ENCODE measurements at regions not wholly inside any gene's neighbourhood (a gene's known extent, or its start where the extent isn't known, plus 50 kb on each side); places are given as distances from the start of the nearest gene placed in this dataset.
"Not testable (repeated sequence)": the region's sequence is repeated elsewhere in the genome, so short reads cannot be mapped to it uniquely, and the experiment has no call there.

- DNase-seq: no peak
Measured at GRCh38 chr2:216774620-216775019, 79.3 kb upstream of the IGFBP5 start.

GRCh38 chr2:216774180-216774579, 78.8 kb upstream of the IGFBP5 start:
- no peak for DNase-seq

- no peak for DNase-seq
Measured at GRCh38 chr2:216773072-216773471, 77.7 kb upstream of the IGFBP5 start.

GRCh38 chr2:216770717-216771116, 75.4 kb upstream of the IGFBP5 start:
- no peak for DNase-seq

- no peak for DNase-seq
Measured at GRCh38 chr2:216770050-216770449, 74.7 kb upstream of the IGFBP5 start.

- no peak for DNase-seq
Measured at GRCh38 chr2:216769626-216770025, 74.3 kb upstream of the IGFBP5 start.

GRCh38 chr2:216768908-216769411, 73.6 kb upstream of the IGFBP5 start:
- DNase-seq: no peak

GRCh38 chr2:216765761-216766262, 70.5 kb upstream of the IGFBP5 start:
- no peak for DNase-seq

- no peak for DNase-seq
Measured at GRCh38 chr2:216763396-216763795, 68.0 kb upstream of the IGFBP5 start.

- DNase-seq: no peak
Measured at GRCh38 chr2:216761809-216762208, 66.5 kb upstream of the IGFBP5 start.

GRCh38 chr2:216761133-216761532, 65.8 kb upstream of the IGFBP5 start:
- no peak for DNase-seq

- DNase-seq: no peak
Measured at GRCh38 chr2:216758256-216759155, 63.2 kb upstream of the IGFBP5 start.

- no peak for DNase-seq
Measured at GRCh38 chr2:216757532-216757931, 62.2 kb upstream of the IGFBP5 start.

- DNase-seq: no peak
Measured at GRCh38 chr2:216756435-216756834, 61.1 kb upstream of the IGFBP5 start.

GRCh38 chr2:216754812-216755211, 59.5 kb upstream of the IGFBP5 start:
- no peak for DNase-seq

GRCh38 chr2:216754336-216754735, 59.0 kb upstream of the IGFBP5 start:
- no peak for DNase-seq

GRCh38 chr2:216752855-216753505, 57.6 kb upstream of the IGFBP5 start:
- DNase-seq: no peak

GRCh38 chr2:216750750-216751149, 55.4 kb upstream of the IGFBP5 start:
- DNase-seq: not testable (repeated sequence)

GRCh38 chr2:216746268-216746667, 50.9 kb upstream of the IGFBP5 start:
- DNase-seq: not testable (repeated sequence)

- DNase-seq: no peak
Measured at GRCh38 chr2:216745453-216745852, 50.1 kb upstream of the IGFBP5 start.
